ENCODE measurements at regions not wholly inside any gene's neighbourhood (a gene's known extent, or its start where the extent isn't known, plus 50 kb on each side); places are given as distances from the start of the nearest gene placed in this dataset.

- no peak for TF ChIP-seq CTCF (IDR thresholded peaks at IDR 0.05; ENCODE audit: low read depth, low read length, poor library complexity, severe bottlenecking)
- TF ChIP-seq EZH2phosphoT487 (IDR thresholded peaks at IDR 0.05; ENCODE audit: borderline replicate concordance, low read length): no peak
Measured at GRCh38 chr11:112606656-112607055, 346.0 kb upstream of the PLET1 start.

All from DOHH2 (cell line).